HEK293 (cell line): ENCODE measurements at regions not wholly inside any gene's neighbourhood (a gene's known extent, or its start where the extent isn't known, plus 50 kb on each side); places are given as distances from the start of the nearest gene placed in this dataset.

Source experiments
- CTCF ChIP-seq: fragments of 450-650 bp; formaldehyde crosslinking; IDR thresholded peaks from 2 replicates; pipeline ENCODE4 v1.5.1; 2016; ENCODE audit warnings: missing biosample characterization, missing genetic modification characterization
- HOXC10 ChIP-seq: sonication (generic); formaldehyde crosslinking; IDR thresholded peaks from 2 replicates; pipeline ENCODE4 v1.8.1; 2023; ENCODE audit warnings: mild to moderate bottlenecking, missing genetic modification reagents
- KLF1 ChIP-seq: fragments of 450-650 bp; formaldehyde crosslinking; IDR thresholded peaks from 2 replicates; pipeline ENCODE4 v1.5.1; 2016; ENCODE audit warnings: missing biosample characterization, missing genetic modification characterization
- REST ChIP-seq: fragments of 450-650 bp; formaldehyde crosslinking; IDR thresholded peaks from 2 replicates; pipeline ENCODE4 v1.5.1; 2016; ENCODE audit warnings: missing biosample characterization, missing genetic modification characterization
- ZBTB1 ChIP-seq: fragments of 450-650 bp; formaldehyde crosslinking; IDR thresholded peaks from 2 replicates; pipeline ENCODE4 v1.5.1; 2016; ENCODE audit warnings: missing biosample characterization, missing genetic modification characterization
- ZBTB8A ChIP-seq: fragments of 450-650 bp; formaldehyde crosslinking; IDR thresholded peaks from 2 replicates; pipeline ENCODE4 v1.5.1; 2016; ENCODE audit warnings: missing biosample characterization, missing genetic modification characterization
- ZNF274 ChIP-seq, 2 experiments: fragments of 200-500 bp in 1 of 2; fragments of 450-650 bp in 1 of 2; sonication (Bioruptor generic) in 1 of 2; formaldehyde crosslinking in 1 of 2; IDR thresholded peaks; 2 replicates each; pipeline versions ENCODE4 v1.5.1 to v1.6.1; 2014 to 2016; ENCODE audit warnings: borderline replicate concordance in 1 of 2, inconsistent platforms in 1 of 2, low read length in 1 of 2, missing biosample characterization in 1 of 2, missing genetic modification characterization in 1 of 2
- ZNF623 ChIP-seq: fragments of 450-650 bp; formaldehyde crosslinking; IDR thresholded peaks from 2 replicates; pipeline ENCODE4 v1.5.1; 2016; ENCODE audit warnings: missing biosample characterization, missing genetic modification characterization
- ZNF707 ChIP-seq: fragments of 450-650 bp; formaldehyde crosslinking; IDR thresholded peaks from 2 replicates; pipeline ENCODE4 v1.5.1; 2016; ENCODE audit warnings: missing biosample characterization, missing genetic modification characterization
- ZNF792 ChIP-seq: fragments of 450-650 bp; formaldehyde crosslinking; IDR thresholded peaks from 2 replicates; pipeline ENCODE4 v1.5.1; 2016; ENCODE audit warnings: missing biosample characterization, missing genetic modification characterization
- TF ChIP-seq, protein P1 (sequence below): fragments of 450-650 bp; formaldehyde crosslinking; IDR thresholded peaks from 2 replicates; pipeline ENCODE4 v1.5.1; 2016; ENCODE audit warnings: missing biosample characterization, missing genetic modification characterization
- TF ChIP-seq, protein P2 (sequence below): fragments of 450-650 bp; formaldehyde crosslinking; IDR thresholded peaks from 2 replicates; pipeline ENCODE4 v1.5.1; 2016; ENCODE audit warnings: missing biosample characterization, missing genetic modification characterization, low read depth
- TF ChIP-seq, protein P3 (sequence below): fragments of 450-650 bp; formaldehyde crosslinking; IDR thresholded peaks from 2 replicates; pipeline ENCODE4 v1.5.1; 2016; ENCODE audit warnings: missing biosample characterization, missing genetic modification characterization

DNA sequence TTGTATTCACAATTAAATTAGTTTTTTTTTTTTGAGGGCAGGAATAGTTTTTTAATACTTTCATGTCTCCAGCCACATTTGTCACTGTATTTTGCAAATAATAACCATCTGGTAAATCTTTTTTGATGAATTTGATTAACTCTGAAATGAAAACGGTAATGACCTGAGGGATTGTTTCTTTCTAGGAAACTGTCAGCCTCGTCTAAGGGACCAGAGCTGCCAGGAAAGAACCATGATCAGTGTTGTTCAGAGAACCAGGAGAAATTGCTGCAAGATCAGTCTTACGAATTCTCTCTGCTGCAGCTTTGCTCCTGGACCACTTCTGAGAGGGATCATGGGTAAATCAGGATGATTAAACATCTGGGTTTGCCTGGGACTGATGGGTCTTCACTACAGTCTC is 114.5 kb upstream of the TAF11L2 start:
- no peak for TF ChIP-seq CTCF (tag by site-specific recombination)
- no peak for TF ChIP-seq ZNF623 (tag by site-specific recombination)
- no peak for TF ChIP-seq HOXC10 (CRISPR knock-in tag)
- no peak for TF ChIP-seq REST (tag by site-specific recombination)
- no peak for TF ChIP-seq ZNF274 (IDR thresholded peaks at IDR 0.05; ENCODE audit: low read length)
- TF ChIP-seq ZNF274 (tag by site-specific recombination; IDR thresholded peaks at IDR 0.05; ENCODE audit: borderline replicate concordance) = no peak
- TF ChIP-seq, protein P1, sequence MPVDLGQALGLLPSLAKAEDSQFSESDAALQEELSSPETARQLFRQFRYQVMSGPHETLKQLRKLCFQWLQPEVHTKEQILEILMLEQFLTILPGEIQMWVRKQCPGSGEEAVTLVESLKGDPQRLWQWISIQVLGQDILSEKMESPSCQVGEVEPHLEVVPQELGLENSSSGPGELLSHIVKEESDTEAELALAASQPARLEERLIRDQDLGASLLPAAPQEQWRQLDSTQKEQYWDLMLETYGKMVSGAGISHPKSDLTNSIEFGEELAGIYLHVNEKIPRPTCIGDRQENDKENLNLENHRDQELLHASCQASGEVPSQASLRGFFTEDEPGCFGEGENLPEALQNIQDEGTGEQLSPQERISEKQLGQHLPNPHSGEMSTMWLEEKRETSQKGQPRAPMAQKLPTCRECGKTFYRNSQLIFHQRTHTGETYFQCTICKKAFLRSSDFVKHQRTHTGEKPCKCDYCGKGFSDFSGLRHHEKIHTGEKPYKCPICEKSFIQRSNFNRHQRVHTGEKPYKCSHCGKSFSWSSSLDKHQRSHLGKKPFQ (tag by site-specific recombination) = no peak
- no peak for TF ChIP-seq ZBTB8A
- TF ChIP-seq ZBTB1 = no peak
- TF ChIP-seq, protein P2, sequence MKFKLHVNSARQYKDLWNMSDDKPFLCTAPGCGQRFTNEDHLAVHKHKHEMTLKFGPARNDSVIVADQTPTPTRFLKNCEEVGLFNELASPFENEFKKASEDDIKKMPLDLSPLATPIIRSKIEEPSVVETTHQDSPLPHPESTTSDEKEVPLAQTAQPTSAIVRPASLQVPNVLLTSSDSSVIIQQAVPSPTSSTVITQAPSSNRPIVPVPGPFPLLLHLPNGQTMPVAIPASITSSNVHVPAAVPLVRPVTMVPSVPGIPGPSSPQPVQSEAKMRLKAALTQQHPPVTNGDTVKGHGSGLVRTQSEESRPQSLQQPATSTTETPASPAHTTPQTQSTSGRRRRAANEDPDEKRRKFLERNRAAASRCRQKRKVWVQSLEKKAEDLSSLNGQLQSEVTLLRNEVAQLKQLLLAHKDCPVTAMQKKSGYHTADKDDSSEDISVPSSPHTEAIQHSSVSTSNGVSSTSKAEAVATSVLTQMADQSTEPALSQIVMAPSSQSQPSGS (tag by site-specific recombination) = no peak
- no peak for TF ChIP-seq KLF1 (tag by site-specific recombination)
- TF ChIP-seq ZNF707 = no peak
- TF ChIP-seq, protein P3, sequence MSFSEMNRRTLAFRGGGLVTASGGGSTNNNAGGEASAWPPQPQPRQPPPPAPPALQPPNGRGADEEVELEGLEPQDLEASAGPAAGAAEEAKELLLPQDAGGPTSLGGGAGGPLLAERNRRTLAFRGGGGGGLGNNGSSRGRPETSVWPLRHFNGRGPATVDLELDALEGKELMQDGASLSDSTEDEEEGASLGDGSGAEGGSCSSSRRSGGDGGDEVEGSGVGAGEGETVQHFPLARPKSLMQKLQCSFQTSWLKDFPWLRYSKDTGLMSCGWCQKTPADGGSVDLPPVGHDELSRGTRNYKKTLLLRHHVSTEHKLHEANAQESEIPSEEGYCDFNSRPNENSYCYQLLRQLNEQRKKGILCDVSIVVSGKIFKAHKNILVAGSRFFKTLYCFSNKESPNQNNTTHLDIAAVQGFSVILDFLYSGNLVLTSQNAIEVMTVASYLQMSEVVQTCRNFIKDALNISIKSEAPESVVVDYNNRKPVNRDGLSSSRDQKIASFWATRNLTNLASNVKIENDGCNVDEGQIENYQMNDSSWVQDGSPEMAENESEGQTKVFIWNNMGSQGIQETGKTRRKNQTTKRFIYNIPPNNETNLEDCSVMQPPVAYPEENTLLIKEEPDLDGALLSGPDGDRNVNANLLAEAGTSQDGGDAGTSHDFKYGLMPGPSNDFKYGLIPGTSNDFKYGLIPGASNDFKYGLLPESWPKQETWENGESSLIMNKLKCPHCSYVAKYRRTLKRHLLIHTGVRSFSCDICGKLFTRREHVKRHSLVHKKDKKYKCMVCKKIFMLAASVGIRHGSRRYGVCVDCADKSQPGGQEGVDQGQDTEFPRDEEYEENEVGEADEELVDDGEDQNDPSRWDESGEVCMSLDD (tag by site-specific recombination) = no peak
- TF ChIP-seq ZNF792 (tag by site-specific recombination) = no peak
